ENCODE measurements at regions not wholly inside any gene's neighbourhood (a gene's known extent, or its start where the extent isn't known, plus 50 kb on each side); places are given as distances from the start of the nearest gene placed in this dataset.

DNA sequence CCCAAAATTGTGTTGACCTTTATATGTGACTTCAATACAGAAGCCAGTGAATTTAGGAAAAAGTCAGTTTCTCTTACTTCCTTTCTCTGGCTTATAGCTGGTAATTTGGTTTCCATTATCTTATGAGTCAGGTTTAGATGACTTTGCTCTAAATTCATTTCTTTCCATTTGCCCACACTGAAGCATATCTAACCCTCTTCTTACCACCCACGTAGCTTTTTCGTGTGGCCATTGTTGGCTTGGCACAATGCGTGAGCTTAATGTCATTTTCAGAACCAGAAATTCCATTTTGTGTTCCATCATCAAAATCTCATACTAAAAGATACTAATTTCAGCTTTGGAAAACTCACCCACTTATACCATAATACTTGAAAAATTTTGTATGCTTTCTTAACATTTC, 271.2 kb downstream of the INHBA start:
- H3K79me1 ChIP-seq (ENCODE audit: low read depth, low read length): no peaks in the 10 kb centered on the region
- H3K23me2 ChIP-seq (ENCODE audit: low read depth, low read length): no peaks in the 10 kb centered on the region; the same call in 1 of the 2 replicates
- FAIRE-seq (no peak), DNase-seq (ENCODE audit: low read depth in 1 of 2, low spot score in 2 of 2) (no peak)
- no peak overlapping the region for H2BK5ac ChIP-seq (ENCODE audit: low read depth, low read length)
- no peak overlapping the region for H2AFZ ChIP-seq (ENCODE audit: low read length)
- H2BK20ac ChIP-seq (ENCODE audit: low read length): no peak overlapping the region
- H3K23ac ChIP-seq (ENCODE audit: insufficient read length): no peak overlapping the region
- H3K27ac ChIP-seq (ENCODE audit: low read depth, low read length): no peak overlapping the region
- H4K5ac ChIP-seq (ENCODE audit: insufficient read length, low read depth, low read length): no peak overlapping the region
- H4K8ac ChIP-seq (ENCODE audit: extremely low read depth, insufficient read depth, low read length): no peak overlapping the region
- no peaks in the 10 kb centered on the region for H3K36me3 ChIP-seq (ENCODE audit: control insufficient read depth in 2 of 4, insufficient read depth in 4 of 4, low read length in 3 of 4)
- H3K9ac ChIP-seq (replicated peaks in 1 of 4; ENCODE audit: extremely low read depth in 1 of 4, low read depth in 3 of 4, low read length in 3 of 4): no peak overlapping the region
- WGBS, 2 experiments (ENCODE audit: extremely low coverage in 1 of 2, insufficient coverage in 1 of 2, insufficient read length in 1 of 2, insufficient replicate concordance in 2 of 2, low coverage in 1 of 2, low lambda C conversion rate in 2 of 2, missing lambda C conversion rate in 1 of 2): 94% methylated on average over 3 of the region's 3 CpGs; no CpG with 5 or more reads in 1 of the 2 experiments
- H3K18ac ChIP-seq (ENCODE audit: extremely low read depth, low read length): no peak overlapping the region
- no peak overlapping the region for H2BK15ac ChIP-seq (ENCODE audit: low read length)
- no peak overlapping the region for H2AK5ac ChIP-seq (ENCODE audit: low read depth, low read length)
- no peaks in the 10 kb centered on the region for H3K4me1 ChIP-seq (replicated peaks in 1 of 4; ENCODE audit: control insufficient read depth in 3 of 4, insufficient read depth in 4 of 4, low read length in 3 of 4)
- H4K20me1 ChIP-seq (replicated peaks in 1 of 2; ENCODE audit: control insufficient read depth in 1 of 2, insufficient read depth in 2 of 2, low read length in 2 of 2): no peaks in the 10 kb centered on the region
- no peak overlapping the region for H4K91ac ChIP-seq (replicated peaks; ENCODE audit: insufficient read length, low read length)
- no peaks in the 10 kb centered on the region for H3K79me2 ChIP-seq (ENCODE audit: control insufficient read depth in 1 of 2, insufficient read depth in 2 of 2, low read length in 2 of 2)
- POLR2A ChIA-PET (ENCODE audit: partially characterized antibody): no interaction called here
- H3K4ac ChIP-seq (replicated peaks; ENCODE audit: insufficient read length, low read depth, low read length): no peak overlapping the region
- H3K9me3 ChIP-seq (ENCODE audit: insufficient read depth in 2 of 2, low read depth in 1 of 2, low read length in 1 of 2): no peaks in the 10 kb centered on the region
- no peak overlapping the region for H3K4me3 ChIP-seq (ENCODE audit: extremely low read depth in 1 of 4, insufficient read depth in 2 of 4, low read depth in 3 of 4, low read length in 4 of 4)
- no peak overlapping the region for H3K14ac ChIP-seq (ENCODE audit: insufficient read length)
- TF ChIP-seq SIN3A (conservative IDR thresholded peaks at IDR 0.05 in 1 of 2, IDR thresholded peaks at IDR 0.05 in 1 of 2; ENCODE audit: low read depth in 1 of 2, low read length in 2 of 2) (no peak), NRF1 (IDR thresholded peaks at IDR 0.05; ENCODE audit: low read depth, low read length) (no peak), NANOG (IDR thresholded peaks at IDR 0.05; ENCODE audit: insufficient read depth, low read depth, low read length, poor library complexity, severe bottlenecking) (no peak), SIX5 (IDR thresholded peaks at IDR 0.05; ENCODE audit: low read depth, low read length) (no peak), TBP (IDR thresholded peaks at IDR 0.05; ENCODE audit: low read depth, low read length) (no peak), BCL11A (IDR thresholded peaks at IDR 0.05; ENCODE audit: low read depth in 2 of 2, low read length in 2 of 2) (no peak)
- H3K56ac ChIP-seq (replicated peaks; ENCODE audit: insufficient read length, low read depth, low read length): no peak overlapping the region
- H2BK120ac ChIP-seq (replicated peaks; ENCODE audit: low read depth, low read length): no peak overlapping the region
- no peak overlapping the region for H2BK12ac ChIP-seq (ENCODE audit: low read depth, low read length)
- no peaks in the 10 kb centered on the region for H3K27me3 ChIP-seq (replicated peaks in 1 of 4; ENCODE audit: control insufficient read depth in 3 of 4, extremely low read depth in 1 of 4, insufficient read depth in 3 of 4, low read length in 3 of 4)
- no peak overlapping the region for H3K4me2 ChIP-seq (ENCODE audit: insufficient read depth in 1 of 2, low read depth in 2 of 2, low read length in 2 of 2)
- CTCF ChIA-PET (ENCODE audit: partially characterized antibody): no interaction called here
